ENCODE measurements at regions not wholly inside any gene's neighbourhood (a gene's known extent, or its start where the extent isn't known, plus 50 kb on each side); places are given as distances from the start of the nearest gene placed in this dataset.
"Not testable (repeated sequence)": the region's sequence is repeated elsewhere in the genome, so short reads cannot be mapped to it uniquely, and the experiment has no call there.

- no peak for DNase-seq (ENCODE audit: low read depth)
These were observed 134.4 kb upstream of the LYZL2 start for GRCh38 chr10:30763918-30764317.

- no peak for DNase-seq (ENCODE audit: low read depth)
These were observed 133.1 kb upstream of the LYZL2 start for GRCh38 chr10:30762620-30763019.

GRCh38 chr10:30759423-30759822 lies 129.9 kb upstream of the LYZL2 start:
- no peak for DNase-seq (ENCODE audit: low read depth)

- DNase-seq (ENCODE audit: low read depth), result no peak
These were observed 128.8 kb upstream of the LYZL2 start for GRCh38 chr10:30758338-30758737.

- no peak for DNase-seq (ENCODE audit: low read depth)
These were observed 127.3 kb upstream of the LYZL2 start for GRCh38 chr10:30756896-30757295.

- no peak for DNase-seq (ENCODE audit: low read depth)
These were observed 126.6 kb upstream of the LYZL2 start for GRCh38 chr10:30756151-30756550.

- no peak for DNase-seq (ENCODE audit: low read depth)
These were observed 125.9 kb upstream of the LYZL2 start for GRCh38 chr10:30755441-30755953.

GRCh38 chr10:30752481-30752881 lies 122.9 kb upstream of the LYZL2 start:
- no peak for DNase-seq (ENCODE audit: low read depth)

GRCh38 chr10:30751678-30752331 lies 122.3 kb upstream of the LYZL2 start:
- DNase-seq (ENCODE audit: low read depth), result peak; percentile 29

- no peak for DNase-seq (ENCODE audit: low read depth)
These were observed 121.6 kb upstream of the LYZL2 start for GRCh38 chr10:30750971-30751677.

GRCh38 chr10:30749385-30749784 lies 119.8 kb upstream of the LYZL2 start:
- no peak for DNase-seq (ENCODE audit: low read depth)

- DNase-seq (ENCODE audit: low read depth), result no peak
These were observed 118.8 kb upstream of the LYZL2 start for GRCh38 chr10:30748152-30748973.

- peak; percentile 4 for DNase-seq (ENCODE audit: low read depth)
These were observed 118.1 kb upstream of the LYZL2 start for GRCh38 chr10:30747633-30748032.

- no peak for DNase-seq (ENCODE audit: low read depth)
These were observed 116.4 kb upstream of the LYZL2 start for GRCh38 chr10:30745953-30746352.

- no peak for DNase-seq (ENCODE audit: low read depth)
These were observed 114.6 kb upstream of the LYZL2 start for GRCh38 chr10:30744106-30744505.

GRCh38 chr10:30743586-30743985 lies 114.0 kb upstream of the LYZL2 start:
- DNase-seq (ENCODE audit: low read depth), result no peak

GRCh38 chr10:30742471-30742870 lies 112.9 kb upstream of the LYZL2 start:
- no peak for DNase-seq (ENCODE audit: low read depth)

GRCh38 chr10:30740774-30741173 lies 111.2 kb upstream of the LYZL2 start:
- DNase-seq (ENCODE audit: low read depth), result not testable (repeated sequence)

GRCh38 chr10:30738416-30738815 lies 108.9 kb upstream of the LYZL2 start:
- no peak for DNase-seq (ENCODE audit: low read depth)

GRCh38 chr10:30737931-30738391 lies 108.4 kb upstream of the LYZL2 start:
- DNase-seq (ENCODE audit: low read depth), result no peak

- no peak for DNase-seq (ENCODE audit: low read depth)
These were observed 107.2 kb upstream of the LYZL2 start for GRCh38 chr10:30736685-30737232.

GRCh38 chr10:30734901-30735300 lies 105.3 kb upstream of the LYZL2 start:
- no peak for DNase-seq (ENCODE audit: low read depth)

Data from stimulated activated CD4-positive, alpha-beta T cell treated with anti-CD3 and anti-CD28 coated beads, Interleukin-2, amount 100 ng/mL, for 4 hours (primary cell).